Endothelial cell (in vitro differentiated cells): ENCODE measurements at regions not wholly inside any gene's neighbourhood (a gene's known extent, or its start where the extent isn't known, plus 50 kb on each side); places are given as distances from the start of the nearest gene placed in this dataset.

Experiments
- DNase-seq: peaks from one replicate; pipeline ENCODE4 v3.0.0; 2021; ENCODE audit warnings: low spot score
- H3K27ac Mint-ChIP-seq: one replicate; pipeline ENCODE4 v1.8.0; 2021; ENCODE audit warnings: mixed read lengths, inconsistent platforms; ENCODE audit not compliant: unreplicated experiment
- H3K27me3 Mint-ChIP-seq: one replicate; pipeline ENCODE4 v1.8.0; 2021; ENCODE audit warnings: mild to moderate bottlenecking, moderate library complexity, mixed read lengths, inconsistent platforms; ENCODE audit not compliant: unreplicated experiment
- H3K36me3 Mint-ChIP-seq: one replicate; pipeline ENCODE4 v1.8.0; 2021; ENCODE audit warnings: mild to moderate bottlenecking, low read depth, mixed read lengths, inconsistent platforms; ENCODE audit not compliant: unreplicated experiment
- H3K4me1 Mint-ChIP-seq: one replicate; pipeline ENCODE4 v1.8.0; 2021; ENCODE audit warnings: mild to moderate bottlenecking, mixed read lengths, inconsistent platforms; ENCODE audit not compliant: unreplicated experiment
- H3K4me3 Mint-ChIP-seq: one replicate; pipeline ENCODE4 v1.8.0; 2021; ENCODE audit warnings: mild to moderate bottlenecking, mixed read lengths, inconsistent platforms; ENCODE audit not compliant: unreplicated experiment
- H3K9me3 Mint-ChIP-seq: one replicate; pipeline ENCODE4 v1.8.0; 2021; ENCODE audit warnings: mixed read lengths, inconsistent platforms; ENCODE audit not compliant: unreplicated experiment
- CTCF ChIP-seq: fragments of 200-600 bp; sonication (generic); IDR thresholded peaks from one replicate; pipeline ENCODE4 v1.5.0; 2021; ENCODE audit warnings: antibody characterized with exemption; ENCODE audit not compliant: unreplicated experiment

GRCh38 chr10:43959364-43960134 is 310.9 kb upstream of the ZNF32 start:
- TF ChIP-seq CTCF: no peak
- Mint-ChIP-seq H3K4me3 (no peak overlapping the region), H3K27ac (no peak overlapping the region), H3K36me3 (no peaks in the 10 kb centered on the region), H3K4me1 (no peaks in the 10 kb centered on the region), H3K27me3 (peaks cover 3% of the 10 kb centered on the region), H3K9me3 (no peaks in the 10 kb centered on the region)
- no peak for DNase-seq

DNA sequence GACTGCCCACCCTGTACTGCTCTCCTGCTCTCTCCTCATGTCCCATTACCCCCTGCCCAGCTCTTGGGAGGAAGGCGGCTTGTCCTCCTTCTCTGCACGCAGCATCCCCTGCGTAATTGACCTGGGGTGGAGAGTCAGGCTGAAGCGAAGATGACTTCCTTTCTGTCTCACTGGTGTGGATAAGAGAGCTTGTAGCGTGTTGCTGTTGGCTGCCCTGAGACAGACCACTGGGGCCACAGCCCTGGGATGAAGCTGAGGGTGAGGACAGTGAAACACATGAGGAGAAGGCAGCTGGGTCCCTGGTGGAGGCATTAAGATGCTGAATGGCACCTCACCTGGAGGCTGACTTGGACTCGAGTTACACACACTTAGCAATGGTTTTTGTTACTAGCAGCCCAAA is 310.3 kb upstream of the ZNF32 start:
- Mint-ChIP-seq H3K9me3 (no peaks in the 10 kb centered on the region), H3K4me1 (no peaks in the 10 kb centered on the region), H3K4me3 (no peak overlapping the region), H3K27ac (no peak overlapping the region), H3K27me3 (peaks cover 3% of the 10 kb centered on the region), H3K36me3 (no peaks in the 10 kb centered on the region)
- no peak for DNase-seq
- TF ChIP-seq CTCF: no peak

- Mint-ChIP-seq H3K27ac (no peak overlapping the region), H3K9me3 (no peaks in the 10 kb centered on the region)
Observed at GRCh38 chr10:43958071-43958432, 309.4 kb upstream of the ZNF32 start.

DNA sequence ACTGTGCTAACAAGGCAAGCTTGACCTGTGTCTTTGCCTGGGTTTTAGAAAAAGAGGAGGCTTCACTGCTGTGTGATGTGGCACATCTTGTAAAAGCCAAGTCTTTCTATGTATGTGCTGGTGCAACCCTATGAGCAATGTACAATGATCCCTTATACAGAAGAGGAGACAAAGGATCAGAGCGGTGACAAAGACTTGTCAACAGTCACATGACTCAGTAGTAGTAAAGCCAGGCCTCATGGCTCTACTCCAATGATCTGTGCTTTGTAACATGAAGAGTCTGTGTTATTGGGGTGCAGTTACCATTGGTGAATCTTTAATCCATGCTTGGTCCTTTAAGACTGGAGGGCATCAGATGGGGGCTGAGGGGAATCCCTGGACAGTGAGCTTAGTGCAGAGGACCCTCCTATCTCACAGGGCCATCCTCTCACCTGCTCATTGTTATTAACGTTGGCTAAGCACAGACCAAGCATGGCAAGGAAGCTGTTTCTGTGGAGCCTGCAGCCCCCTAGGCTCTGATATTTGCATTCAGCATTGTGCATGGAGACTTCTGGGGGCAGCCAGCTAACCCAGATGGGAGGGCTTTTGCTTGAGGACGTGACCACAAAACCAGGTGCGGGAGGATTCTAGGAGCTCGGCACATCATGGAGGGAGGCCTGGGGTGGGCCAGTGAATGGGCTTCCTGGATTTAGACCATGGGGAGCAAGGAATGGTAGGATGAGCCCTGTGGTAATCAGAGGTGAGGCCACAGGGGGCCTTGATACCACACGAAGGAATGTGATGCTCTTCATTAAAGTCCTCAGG is 308.8 kb upstream of the ZNF32 start:
- Mint-ChIP-seq H3K36me3 (no peaks in the 10 kb centered on the region), H3K9me3 (no peaks in the 10 kb centered on the region), H3K4me3 (no peak overlapping the region), H3K4me1 (no peaks in the 10 kb centered on the region), H3K27ac (no peak overlapping the region), H3K27me3 (peaks cover 3% of the 10 kb centered on the region)
- no peak for TF ChIP-seq CTCF
- DNase-seq: no peak

More at GRCh38 chr10:43958071-43958432, 309.4 kb upstream of the ZNF32 start:
- Mint-ChIP-seq H3K4me1 (no peaks in the 10 kb centered on the region), H3K4me3 (no peak overlapping the region), H3K27me3 (peaks cover 3% of the 10 kb centered on the region), H3K36me3 (no peaks in the 10 kb centered on the region)
- no peak for TF ChIP-seq CTCF
- DNase-seq: no peak

GRCh38 chr10:43955978-43956377 is 307.3 kb upstream of the ZNF32 start:
- no peaks in the 10 kb centered on the region for H3K36me3 Mint-ChIP-seq
- H3K4me1 Mint-ChIP-seq: no peaks in the 10 kb centered on the region
- H3K9me3 Mint-ChIP-seq: no peaks in the 10 kb centered on the region
- H3K4me3 Mint-ChIP-seq: no peak overlapping the region
- DNase-seq: no peak
- no peak for TF ChIP-seq CTCF
- H3K27ac Mint-ChIP-seq: no peak overlapping the region
- H3K27me3 Mint-ChIP-seq: peaks cover 3% of the 10 kb centered on the region
